T follicular helper cell (primary cell): ENCODE measurements at regions not wholly inside any gene's neighbourhood (a gene's known extent, or its start where the extent isn't known, plus 50 kb on each side); places are given as distances from the start of the nearest gene placed in this dataset.
"Not testable (repeated sequence)": the region's sequence is repeated elsewhere in the genome, so short reads cannot be mapped to it uniquely, and the experiment has no call there.

ENCODE experiments used
- DNase-seq: peaks from one replicate; pipeline ENCODE4 v3.0.0-alpha.2; 2020; ENCODE audit warnings: low read depth

GRCh38 chr9:29390859-29391258 is 1817.6 kb upstream of the C9orf72 start:
- no peak for DNase-seq

DNA sequence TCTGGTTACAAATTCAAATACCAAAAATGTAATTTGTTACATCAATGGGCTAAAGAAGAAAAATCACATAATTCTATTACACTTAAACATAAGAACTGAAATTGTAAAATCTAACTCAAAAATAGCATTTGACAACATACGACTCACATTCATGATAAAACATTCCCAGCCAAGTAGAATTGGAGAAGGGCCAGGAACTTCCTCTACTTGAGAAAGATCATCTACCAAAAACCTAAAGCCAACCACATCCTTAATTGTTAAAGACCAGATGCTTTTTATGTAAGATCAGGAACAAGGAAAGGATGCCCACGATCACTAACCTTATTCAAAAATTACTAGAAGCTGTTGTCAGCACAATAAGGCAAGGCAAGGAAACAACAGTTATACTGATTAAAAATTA is 1819.8 kb upstream of the C9orf72 start:
- no peak for DNase-seq

GRCh38 chr9:29394855-29395254 is 1821.6 kb upstream of the C9orf72 start:
- DNase-seq, result no peak

GRCh38 chr9:29397148-29397547 is 1823.9 kb upstream of the C9orf72 start:
- DNase-seq, result no peak

GRCh38 chr9:29416204-29416603 is 1842.9 kb upstream of the C9orf72 start:
- DNase-seq, result no peak

DNA sequence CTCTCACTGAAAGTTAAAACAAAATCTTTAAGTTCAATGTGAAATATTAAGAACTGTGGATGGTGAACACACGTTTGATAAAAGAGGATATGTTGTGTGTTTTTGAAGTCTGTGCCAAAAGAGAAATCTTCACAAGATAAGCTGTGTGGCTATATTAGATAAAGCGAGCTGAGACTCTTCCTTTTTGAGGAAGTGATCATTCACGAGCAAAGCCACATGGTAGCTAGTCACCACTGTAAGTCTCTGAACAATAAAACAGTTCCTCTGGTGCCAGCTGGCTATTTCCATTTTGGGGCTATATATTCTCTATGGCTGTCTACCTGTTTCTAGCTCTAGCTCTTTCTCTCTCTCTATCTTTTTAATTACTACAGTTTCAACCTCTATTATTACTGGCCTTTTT is 1849.2 kb upstream of the C9orf72 start:
- no peak for DNase-seq

DNA sequence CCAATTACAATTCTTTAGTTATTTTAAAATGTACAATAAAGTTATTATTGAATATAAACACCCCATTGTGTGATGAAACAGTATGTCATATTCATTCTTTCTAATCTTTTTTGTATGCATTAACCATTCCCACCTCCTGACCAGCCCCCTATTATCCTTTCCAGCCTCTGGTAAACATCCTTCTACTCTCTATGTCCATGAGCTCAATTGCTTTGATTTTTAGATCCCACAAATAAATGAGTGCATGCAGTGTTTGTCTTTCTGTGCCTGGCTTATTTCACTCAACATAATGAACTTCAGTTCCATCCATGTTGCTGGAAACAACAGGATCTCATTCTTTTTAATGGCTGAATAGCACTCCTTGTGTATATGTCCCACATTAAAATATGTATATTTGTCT is 1858.9 kb upstream of the C9orf72 start:
- DNase-seq, result no peak

DNA sequence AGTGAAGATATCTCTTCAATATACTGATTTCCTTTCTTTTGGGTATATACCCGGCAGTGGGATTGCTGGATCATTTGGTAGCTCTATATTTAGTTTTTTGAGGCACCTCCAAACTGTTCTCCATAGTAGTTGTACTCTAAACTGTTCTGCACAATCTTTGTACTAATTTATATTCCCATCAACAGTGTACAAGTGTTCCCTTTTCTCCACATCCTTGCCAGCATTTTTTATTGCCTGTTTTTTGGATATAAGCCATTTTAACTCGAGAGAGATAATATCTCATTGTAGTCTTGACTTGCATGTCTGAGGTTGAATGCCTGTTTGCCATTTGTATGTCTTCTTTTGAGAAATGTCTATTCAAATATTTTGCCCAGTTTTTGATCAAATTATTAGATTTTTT is 1859.4 kb upstream of the C9orf72 start:
- DNase-seq, result not testable (repeated sequence)

DNA sequence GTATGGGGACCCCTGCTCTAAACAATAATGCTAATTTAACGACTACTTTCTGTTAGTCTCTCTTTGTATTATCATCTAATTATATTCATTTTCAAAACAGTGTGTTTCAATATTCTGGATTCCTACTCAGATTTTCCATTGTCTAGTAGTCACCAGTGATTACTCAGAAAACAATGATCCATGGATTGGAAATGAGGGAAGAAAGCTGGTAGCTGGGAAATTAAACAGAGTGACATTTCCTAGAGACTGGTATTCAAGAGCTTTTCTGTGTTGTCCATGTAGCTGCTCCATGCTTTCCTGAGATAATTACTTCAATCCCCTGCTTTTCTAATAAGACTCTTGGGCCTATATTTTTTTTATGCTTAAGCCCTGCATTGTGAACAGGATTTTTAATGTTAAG is 1862.1 kb upstream of the C9orf72 start:
- no peak for DNase-seq

DNA sequence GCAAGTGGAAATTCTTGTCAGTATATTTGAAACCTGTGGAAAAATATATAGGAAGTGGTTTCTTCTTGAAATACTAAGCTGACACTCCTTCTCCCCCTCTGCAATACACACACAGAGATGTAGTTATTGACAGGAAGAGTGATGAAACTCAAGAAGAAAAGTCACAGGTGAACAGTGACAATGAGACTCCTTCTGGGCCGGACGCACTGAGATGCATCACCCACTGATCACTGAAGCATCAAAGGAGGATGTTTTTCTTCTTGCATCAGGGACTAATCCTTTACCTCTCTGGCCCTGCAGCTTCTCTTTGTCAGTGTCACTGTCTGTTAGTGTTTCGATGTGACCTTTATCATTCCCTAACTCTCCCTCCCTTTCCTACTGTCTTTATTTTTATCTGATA is 1864.2 kb upstream of the C9orf72 start:
- no peak for DNase-seq

DNA sequence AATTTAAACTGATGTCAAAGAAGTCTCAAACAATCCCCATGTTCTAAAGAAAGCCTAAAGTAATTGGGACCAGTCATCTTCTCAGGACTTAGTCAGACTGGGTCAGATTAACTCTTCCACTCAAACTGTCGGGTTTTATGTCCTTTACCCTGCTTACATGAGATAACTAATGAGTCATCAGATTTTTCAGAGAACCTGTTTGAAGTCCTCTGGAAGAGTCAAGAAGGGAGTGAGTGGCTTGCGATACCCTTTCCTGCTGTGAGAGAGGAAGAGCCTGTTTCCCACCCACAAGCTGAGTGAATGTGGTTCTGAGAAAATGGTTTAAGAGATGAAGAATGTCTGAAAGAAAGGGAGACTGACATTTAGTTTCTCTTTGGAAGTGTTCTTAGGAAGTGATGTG is 1866.7 kb upstream of the C9orf72 start:
- no peak for DNase-seq

DNA sequence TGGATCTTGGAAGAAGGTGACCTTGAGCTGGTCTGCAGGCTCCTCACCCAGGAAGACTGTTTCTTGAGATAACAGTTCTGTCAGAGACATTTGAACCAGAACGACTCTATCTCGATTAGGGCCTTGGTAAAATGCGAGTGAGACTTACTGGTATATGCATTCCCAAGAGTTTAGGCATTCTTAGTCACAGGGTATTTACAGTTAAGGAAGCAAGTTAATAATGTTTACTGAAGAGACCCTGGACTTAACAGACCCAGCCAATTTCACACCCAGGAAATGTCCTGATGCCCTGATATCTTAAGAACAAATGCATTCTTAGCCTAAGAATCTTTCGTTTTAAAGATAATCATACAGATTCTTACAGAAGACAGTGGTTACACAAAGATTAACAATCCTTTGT is 1867.2 kb upstream of the C9orf72 start:
- DNase-seq, result no peak

DNA sequence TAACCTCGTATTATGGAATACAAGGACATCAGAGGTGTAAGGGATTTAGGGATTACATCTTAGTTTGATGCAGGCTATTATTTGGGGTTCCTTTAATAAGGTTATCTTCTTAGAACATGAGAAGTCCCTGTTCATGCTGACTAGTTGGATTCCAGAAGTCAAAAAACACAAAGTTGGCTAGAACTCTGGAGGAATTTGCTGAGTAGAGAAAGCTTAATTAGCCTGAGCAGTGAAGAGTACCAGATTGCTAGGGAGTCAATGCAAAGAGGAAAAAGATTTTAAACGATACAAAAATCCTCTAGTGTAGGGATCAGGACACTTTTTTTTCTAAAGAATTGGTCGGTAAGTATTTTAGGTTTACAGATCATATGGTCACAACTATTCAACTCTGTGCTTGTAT is 1872.5 kb upstream of the C9orf72 start:
- no peak for DNase-seq

DNA sequence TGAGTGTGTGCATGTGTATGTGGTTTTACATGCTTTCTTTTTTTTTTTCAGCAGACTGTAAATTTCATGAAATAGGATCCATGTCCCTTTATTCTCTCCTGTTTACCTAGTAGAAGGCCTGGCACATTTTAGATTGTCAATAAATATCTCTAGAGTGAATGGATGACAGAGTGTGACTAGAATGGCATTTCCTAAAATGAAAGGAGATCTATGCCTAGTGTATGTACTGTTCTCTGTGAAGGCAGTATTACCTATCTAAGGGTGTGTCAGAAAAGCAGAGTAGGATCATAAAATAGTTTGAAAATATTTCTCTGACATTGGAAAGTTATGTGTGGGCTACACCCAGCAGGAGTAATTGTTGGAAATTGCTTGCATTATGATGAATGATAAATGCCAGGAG is 1876.0 kb upstream of the C9orf72 start:
- no peak for DNase-seq

- not testable (repeated sequence) for DNase-seq
Observed at GRCh38 chr9:29450343-29450875, 1877.1 kb upstream of the C9orf72 start.

DNA sequence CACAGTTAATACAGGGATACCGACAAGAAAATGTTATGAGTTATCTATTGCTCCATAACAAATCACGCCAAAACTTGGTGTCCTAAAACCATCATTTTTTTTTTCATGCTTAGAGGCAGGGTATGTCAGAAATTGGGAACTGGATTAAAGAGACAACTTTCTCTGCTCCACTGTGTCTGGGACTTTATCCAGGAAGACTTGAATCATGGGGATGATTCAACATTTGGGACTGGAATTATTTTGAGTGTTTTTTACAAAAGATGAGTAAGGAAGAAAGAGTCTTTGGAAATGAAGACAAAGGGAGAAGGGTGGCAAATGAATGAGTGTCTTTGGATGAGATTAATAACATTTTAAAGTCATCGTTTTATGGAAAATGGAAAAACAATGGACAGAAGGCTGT is 1883.7 kb upstream of the C9orf72 start:
- DNase-seq, result no peak

- DNase-seq, result no peak
Observed at GRCh38 chr9:29475471-29475870, 1902.2 kb upstream of the C9orf72 start.

DNA sequence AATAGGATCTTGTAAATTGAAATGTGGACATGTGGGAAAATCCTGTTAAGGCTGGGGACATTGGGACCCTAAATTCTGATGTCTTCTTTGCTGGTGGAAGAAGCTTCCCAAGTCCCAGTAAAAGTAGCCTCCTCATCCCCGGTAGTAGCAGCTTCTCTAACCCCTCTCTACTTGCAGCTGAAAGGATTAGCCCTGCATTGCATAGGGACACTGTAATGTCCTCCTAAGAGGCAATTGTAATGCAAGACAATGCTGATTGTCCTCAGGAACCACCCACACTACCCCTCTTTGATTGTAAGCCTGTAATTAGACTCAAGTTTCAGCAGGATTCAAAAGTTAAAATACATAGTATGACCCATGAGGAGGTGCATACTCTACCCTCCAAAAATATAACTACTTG is 1938.4 kb upstream of the C9orf72 start:
- DNase-seq, result no peak

- no peak for DNase-seq
Observed at GRCh38 chr9:29514336-29514735, 1941.1 kb upstream of the C9orf72 start.

GRCh38 chr9:29514862-29515261 is 1941.6 kb upstream of the C9orf72 start:
- DNase-seq, result no peak

DNA sequence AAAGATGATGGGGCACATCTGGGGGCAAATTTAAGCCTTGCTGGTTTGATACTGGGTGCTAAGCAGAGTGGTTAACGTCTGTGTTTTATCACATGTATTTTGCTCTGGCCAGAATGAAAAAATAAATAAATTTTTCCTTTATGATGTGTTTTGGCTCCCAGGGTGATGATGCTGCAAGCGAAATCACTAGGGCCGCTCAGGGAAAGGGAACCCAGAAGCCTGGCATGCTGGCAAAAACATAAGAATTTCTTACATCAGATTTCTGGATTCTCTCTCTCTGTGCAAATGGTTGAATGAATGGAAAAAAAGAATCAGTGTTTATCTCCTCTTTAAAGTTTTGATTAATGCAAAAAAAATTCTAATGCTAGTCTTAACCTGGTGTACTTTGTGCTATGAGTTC is 1975.2 kb upstream of the C9orf72 start:
- no peak for DNase-seq

- no peak for DNase-seq
Observed at GRCh38 chr9:29555502-29555901, 1982.2 kb upstream of the C9orf72 start.

GRCh38 chr9:29556317-29556716 is 1983.0 kb upstream of the C9orf72 start:
- no peak for DNase-seq

DNA sequence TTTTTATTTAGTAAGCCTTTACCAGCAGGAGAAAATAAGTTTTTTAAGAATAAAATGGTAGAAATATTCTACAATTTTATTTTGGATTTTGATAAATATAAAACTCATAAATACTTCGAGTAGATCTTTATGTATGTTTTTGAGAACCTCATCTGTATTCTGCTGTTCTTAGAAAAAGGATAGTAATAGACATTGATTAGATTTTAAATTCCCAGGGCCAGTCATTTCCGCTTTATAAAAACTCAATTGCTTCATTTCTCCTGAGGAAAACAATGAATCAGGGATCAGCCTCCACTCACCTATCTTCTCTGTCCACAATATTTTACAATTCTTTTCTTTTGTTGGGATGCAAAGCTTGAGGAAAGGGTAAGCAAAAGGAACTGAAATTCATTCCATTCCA is 1983.5 kb upstream of the C9orf72 start:
- no peak for DNase-seq

GRCh38 chr9:29564564-29564963 is 1991.3 kb upstream of the C9orf72 start:
- no peak for DNase-seq
